GM12878 (cell line): ENCODE measurements at regions not wholly inside any gene's neighbourhood (a gene's known extent, or its start where the extent isn't known, plus 50 kb on each side); places are given as distances from the start of the nearest gene placed in this dataset.

ENCODE experiments used
- ATAC-seq: fragments of 200-7000 bp; cut with Tn5 transposase; 3 replicates; pipeline ENCODE4 v1.9.1; 2020; ENCODE audit warnings: mild to moderate bottlenecking, moderate library complexity
- BruUV-seq: library from RNA; stranded (reverse); fragments of 400-500 nt; replicated peaks from 2 replicates; lab custom pipeline; 2021; lab: Mats Ljungman, UMichigan
- CTCF ChIA-PET: fragments of 300-600 bp; sonication (Branson Sonifier 250); formaldehyde crosslinking; extraction: SDS; loops from one replicate; lab custom pipeline; 2021; ENCODE audit warnings: inconsistent platforms; lab: Yijun Ruan, JAX
- POLR2A ChIA-PET: fragments of 350-600 bp; formaldehyde crosslinking; extraction: SDS; loops from one replicate; lab custom pipeline; 2021; ENCODE audit warnings: inconsistent platforms; lab: Charles Lee
- RAD21 ChIA-PET: fragments of 300-600 bp; sonication (Branson Sonifier 250); formaldehyde crosslinking; loops from one replicate; lab custom pipeline; 2023; ENCODE audit warnings: antibody characterized with exemption; ENCODE audit not compliant: unreplicated experiment; lab: Charles Lee
- SMC1A ChIA-PET: fragments of 300-600 bp; sonication (Branson Sonifier 250); formaldehyde crosslinking; loops from one replicate; lab custom pipeline; 2023; ENCODE audit not compliant: unreplicated experiment, uncharacterized antibody; lab: Charles Lee
- DNase-seq: peaks from one replicate; pipeline ENCODE4 v3.0.0-alpha.2; 2011; ENCODE audit warnings: low read depth, low spot score
- FAIRE-seq: peaks from 3 replicates; lab custom pipeline; 2011; peaks lifted over from hg19 to GRCh38; lab: Jason Lieb, UNC
- H2AFZ ChIP-seq: 2 replicates; pipeline ENCODE4 v1.6.0; 2011; ENCODE audit warnings: low read depth, low read length, control low read depth; ENCODE audit not compliant: control insufficient read depth
- H3K27ac ChIP-seq: 2 replicates; pipeline ENCODE4 v1.5.1; 2011; ENCODE audit warnings: control low read depth; ENCODE audit not compliant: control insufficient read depth, insufficient read depth
- H3K27me3 ChIP-seq, 2 experiments: replicated peaks in 1 of 2; 2 replicates each; pipeline versions ENCODE4 v1.6.0 to v1.6.1; 2011; ENCODE audit warnings: low read length in 1 of 2; ENCODE audit not compliant: control insufficient read depth in 2 of 2, insufficient read depth in 2 of 2
- H3K36me3 ChIP-seq, 2 experiments: 2 replicates each; pipeline ENCODE4 v1.5.1; 2011; ENCODE audit warnings: low read length in 1 of 2; ENCODE audit not compliant: control insufficient read depth in 2 of 2, insufficient read depth in 2 of 2
- H3K4me1 ChIP-seq: 2 replicates; pipeline ENCODE4 v1.6.1; 2011; ENCODE audit warnings: mild to moderate bottlenecking, low read length, moderate library complexity, mixed read lengths; ENCODE audit not compliant: control insufficient read depth, insufficient read depth
- H3K4me2 ChIP-seq: 2 replicates; pipeline ENCODE4 v1.6.0; 2011; ENCODE audit warnings: control low read depth; ENCODE audit not compliant: control insufficient read depth, insufficient read depth
- H3K4me3 ChIP-seq: fragments of 200-600 bp; sonication (generic); 2 replicates; pipeline ENCODE4 v1.5.1; 2016
- H3K79me2 ChIP-seq: 2 replicates; pipeline ENCODE4 v1.6.0; 2011; ENCODE audit warnings: low read length; ENCODE audit not compliant: control insufficient read depth, insufficient read depth
- H3K9ac ChIP-seq: 2 replicates; pipeline ENCODE4 v1.8.0; 2011; ENCODE audit warnings: low read length, control low read depth, mixed read lengths; ENCODE audit not compliant: control insufficient read depth, insufficient read depth
- H3K9me3 ChIP-seq: replicated peaks from 3 replicates; pipeline ENCODE4 v1.5.1; 2011; ENCODE audit warnings: mild to moderate bottlenecking, low read length; ENCODE audit not compliant: control insufficient read depth, insufficient read depth
- H4K20me1 ChIP-seq: 2 replicates; pipeline ENCODE4 v1.6.0; 2011; ENCODE audit not compliant: control insufficient read depth, insufficient read depth
- ASH2L ChIP-seq: fragments of 300-600, 200-600 bp; sonication (generic); IDR thresholded peaks from 2 replicates; pipeline ENCODE4 v1.6.1; 2017; ENCODE audit warnings: low read depth, mild to moderate bottlenecking, borderline replicate concordance
- ATF3 ChIP-seq: IDR thresholded peaks from 2 replicates; pipeline ENCODE4 v1.6.1; 2011; ENCODE audit warnings: low read depth, mild to moderate bottlenecking, low read length, moderate library complexity, borderline replicate concordance; ENCODE audit errors: extremely low read depth
- CREM ChIP-seq: IDR thresholded peaks from 2 replicates; pipeline ENCODE4 v1.6.1; 2014; ENCODE audit warnings: antibody characterized with exemption, low read depth
- E2F4 ChIP-seq: IDR thresholded peaks from 2 replicates; pipeline ENCODE4 v1.6.1; 2012; ENCODE audit warnings: low read depth, low read length, improper control_type of control experiment
- ETV6 ChIP-seq, 2 experiments: fragments of 450-650 bp in 1 of 2; IDR thresholded peaks in 1 of 2; conservative IDR thresholded peaks in 1 of 2; 2 replicates each; pipeline ENCODE4 v1.6.1; 2014; ENCODE audit warnings: antibody characterized with exemption in 1 of 2, borderline replicate concordance in 1 of 2, low read depth in 1 of 2, mild to moderate bottlenecking in 1 of 2, moderate library complexity in 1 of 2
- IRF4 ChIP-seq: IDR thresholded peaks from 2 replicates; pipeline ENCODE4 v1.6.1; 2011; ENCODE audit warnings: low read depth, low read length
- PBX3 ChIP-seq: IDR thresholded peaks from 2 replicates; pipeline ENCODE4 v1.6.1; 2011; ENCODE audit warnings: mild to moderate bottlenecking, low read depth, low read length, moderate library complexity; ENCODE audit not compliant: insufficient replicate concordance
- RAD51 ChIP-seq: fragments of 450-650 bp; IDR thresholded peaks from 2 replicates; pipeline ENCODE4 v1.6.1; 2016; ENCODE audit warnings: moderate library complexity, mild to moderate bottlenecking, inconsistent platforms
- RFX5 ChIP-seq: IDR thresholded peaks from 2 replicates; pipeline ENCODE4 v1.6.1; 2011; ENCODE audit warnings: low read depth, low read length, improper control_type of control experiment
- SREBF1 ChIP-seq: IDR thresholded peaks from 2 replicates; pipeline ENCODE4 v1.6.1; 2012; ENCODE audit warnings: mild to moderate bottlenecking, low read length
- SREBF2 ChIP-seq: IDR thresholded peaks from 2 replicates; pipeline ENCODE4 v1.6.1; 2012; ENCODE audit warnings: mild to moderate bottlenecking, low read length
- SUZ12 ChIP-seq: fragments of 200-600 bp; sonication (generic); IDR thresholded peaks from one replicate; pipeline ENCODE4 v1.6.1; 2018; ENCODE audit warnings: antibody characterized with exemption, mild to moderate bottlenecking; ENCODE audit not compliant: unreplicated experiment
- YBX1 ChIP-seq: fragments of 450-650 bp; IDR thresholded peaks from 2 replicates; pipeline ENCODE4 v1.6.1; 2016; ENCODE audit warnings: antibody characterized with exemption
- ZNF384 ChIP-seq: IDR thresholded peaks from 2 replicates; pipeline ENCODE4 v1.6.1; 2012; ENCODE audit warnings: low read depth, mild to moderate bottlenecking, low read length, improper control_type of control experiment, borderline replicate concordance
- ZNF687 ChIP-seq: fragments of 450-650 bp; IDR thresholded peaks from 2 replicates; pipeline ENCODE4 v1.6.1; 2017; ENCODE audit warnings: mild to moderate bottlenecking, moderate library complexity
- ZSCAN29 ChIP-seq: fragments of 450-650 bp; IDR thresholded peaks from 2 replicates; pipeline ENCODE4 v1.6.1; 2017; ENCODE audit warnings: mild to moderate bottlenecking, moderate library complexity
- WGBS: methylation state at CpG from one replicate; pipeline ENCODE4 v1.1.6; 2016; ENCODE audit warnings: low lambda C conversion rate; ENCODE audit not compliant: insufficient replicate concordance, insufficient coverage; ENCODE audit errors: missing lambda C conversion rate; 5-methylcytosine and 5-hydroxymethylcytosine counted together
- in situ Hi-C: fragments of 300-500 bp; cut with MboI; formaldehyde crosslinking; loops from 9 replicates; pipeline ENCODE4 v1.14.3; 2018; ENCODE audit warnings: mixed read lengths
- intact Hi-C: fragments of 100-400 bp; cut with micrococcal nuclease; formaldehyde crosslinking; loops from one replicate; pipeline ENCODE4 v1.14.2; 2022; ENCODE audit not compliant: unreplicated experiment

- TF ChIP-seq ZNF687, result no peak
- TF ChIP-seq SREBF2, result no peak
- no peak for TF ChIP-seq PBX3
- no peak for TF ChIP-seq SREBF1
Measured at GRCh38 chr14:104283197-104284106, 145.1 kb downstream of the KIF26A start (continued).

- Histone ChIP-seq H3K4me1 (no peaks in the 10 kb centered on the region), H3K9ac (no peak overlapping the region), H3K4me3 (no peak overlapping the region), H3K27me3 (no peaks in the 10 kb centered on the region), H3K4me2 (no peak overlapping the region), H3K36me3 (no peaks in the 10 kb centered on the region), H4K20me1 (no peaks in the 10 kb centered on the region), H3K79me2 (no peaks in the 10 kb centered on the region), H3K27ac (no peak overlapping the region), H2AFZ (no peak overlapping the region), H3K9me3 (no peaks in the 10 kb centered on the region)
- ChIA-PET RAD21 (no interaction called here), POLR2A (no interaction called here), CTCF (interaction anchor here (0.7 kb wide), 1 partner anchor 25 kb away, joined by 3 read pairs; no protein-coding TSS in a partner anchor), SMC1A (no interaction called here)
- no peak for ATAC-seq
- no peak for FAIRE-seq
- no peak for DNase-seq
- in situ Hi-C loops (no loop called here), intact Hi-C loops (no loop called here)
- BruUV-seq, result no TSS peak
- 51% methylated on average over 8 of the region's 9 CpGs for WGBS
- no peak for TF ChIP-seq CREM
- no peak for TF ChIP-seq ZNF384
- TF ChIP-seq YBX1, result no peak
- no peak for TF ChIP-seq E2F4
- TF ChIP-seq RAD51, result no peak
- TF ChIP-seq ETV6 (conservative IDR thresholded peaks at IDR 0.05 in 1 of 2, IDR thresholded peaks at IDR 0.05 in 1 of 2; ENCODE audit: borderline replicate concordance in 1 of 2, low read depth in 1 of 2), result no peak
- no peak for TF ChIP-seq RFX5
- TF ChIP-seq IRF4, result no peak
- TF ChIP-seq SUZ12, result no peak
- no peak for TF ChIP-seq ASH2L
- no peak for TF ChIP-seq ATF3
- no peak for TF ChIP-seq ZSCAN29
Measured at GRCh38 chr14:104284107-104284592, 145.8 kb downstream of the KIF26A start.
